Trophoblast cell (in vitro differentiated cells and primary cell): ENCODE measurements at regions not wholly inside any gene's neighbourhood (a gene's known extent, or its start where the extent isn't known, plus 50 kb on each side); places are given as distances from the start of the nearest gene placed in this dataset.

Experiments
- DNase-seq, 2 donors: peaks; one replicate each; pipeline ENCODE4 v3.0.0-alpha.2; 2016
- H2AFZ ChIP-seq: 2 replicates; pipeline ENCODE4 v1.6.1; 2013; ENCODE audit warnings: low read length, moderate library complexity, mild to moderate bottlenecking; ENCODE audit not compliant: insufficient read depth, poor library complexity
- H2AK5ac ChIP-seq: 2 replicates; pipeline ENCODE4 v1.6.1; 2013; ENCODE audit warnings: mild to moderate bottlenecking, low read length
- H2BK120ac ChIP-seq: 2 replicates; pipeline ENCODE4 v1.6.1; 2013; ENCODE audit warnings: low read length, mild to moderate bottlenecking, moderate library complexity; ENCODE audit not compliant: insufficient read depth, poor library complexity
- H2BK12ac ChIP-seq: 2 replicates; pipeline ENCODE4 v1.6.1; 2013; ENCODE audit warnings: mild to moderate bottlenecking, low read length, moderate library complexity
- H2BK5ac ChIP-seq: 2 replicates; pipeline ENCODE4 v1.6.1; 2013; ENCODE audit warnings: low read length, low read depth, moderate library complexity, mild to moderate bottlenecking; ENCODE audit not compliant: poor library complexity
- H3K14ac ChIP-seq: 2 replicates; pipeline ENCODE4 v1.6.1; 2013; ENCODE audit warnings: mild to moderate bottlenecking, low read length
- H3K18ac ChIP-seq: 2 replicates; pipeline ENCODE4 v1.6.1; 2013; ENCODE audit warnings: mild to moderate bottlenecking, low read length
- H3K23ac ChIP-seq: 2 replicates; pipeline ENCODE4 v1.6.1; 2013; ENCODE audit warnings: low read length
- H3K27ac ChIP-seq: 2 replicates; pipeline ENCODE4 v1.5.1; 2013; ENCODE audit warnings: low read depth, mild to moderate bottlenecking, inconsistent platforms, low read length, moderate library complexity
- H3K27me3 ChIP-seq: 2 replicates; pipeline ENCODE4 v1.6.1; 2013; ENCODE audit warnings: inconsistent platforms, mild to moderate bottlenecking, low read length, moderate library complexity; ENCODE audit not compliant: insufficient read depth
- H3K36me3 ChIP-seq, 2 experiments: 1 replicate in 1 of 2; 2 replicates in 1 of 2; pipeline ENCODE4 v1.6.1; 2013; ENCODE audit warnings: low read length in 2 of 2, mild to moderate bottlenecking in 2 of 2, moderate library complexity in 1 of 2; ENCODE audit not compliant: insufficient read depth in 2 of 2, control insufficient read depth in 1 of 2
- H3K4ac ChIP-seq: 2 replicates; pipeline ENCODE4 v1.6.1; 2013; ENCODE audit warnings: low read depth, mild to moderate bottlenecking, low read length, moderate library complexity
- H3K4me1 ChIP-seq, 2 experiments: 1 replicate in 1 of 2; 2 replicates in 1 of 2; pipeline ENCODE4 v1.6.1; 2013; ENCODE audit warnings: low read length in 2 of 2, mild to moderate bottlenecking in 2 of 2, moderate library complexity in 1 of 2; ENCODE audit not compliant: insufficient read depth in 2 of 2, control insufficient read depth in 1 of 2
- H3K4me2 ChIP-seq: 2 replicates; pipeline ENCODE4 v1.6.1; 2013; ENCODE audit warnings: inconsistent platforms, mild to moderate bottlenecking, low read length, moderate library complexity
- H3K4me3 ChIP-seq: 2 replicates; pipeline ENCODE4 v1.5.1; 2013; ENCODE audit warnings: mild to moderate bottlenecking, low read depth, low read length, inconsistent platforms
- H3K79me1 ChIP-seq: one replicate; pipeline ENCODE4 v1.6.1; 2013; ENCODE audit warnings: low read length
- H3K79me2 ChIP-seq: 2 replicates; pipeline ENCODE4 v1.6.1; 2013; ENCODE audit warnings: low read length, mild to moderate bottlenecking; ENCODE audit not compliant: control insufficient read depth, insufficient read depth, poor library complexity
- H3K9ac ChIP-seq: 2 replicates; pipeline ENCODE4 v1.6.1; 2013; ENCODE audit warnings: mild to moderate bottlenecking, low read length
- H3K9me3 ChIP-seq: 2 replicates; pipeline ENCODE4 v1.6.1; 2013; ENCODE audit warnings: low read depth, mild to moderate bottlenecking, control low read depth, inconsistent platforms, low read length; ENCODE audit not compliant: insufficient read depth
- H4K12ac ChIP-seq: 2 replicates; pipeline ENCODE4 v1.6.1; 2013; ENCODE audit warnings: low read depth, mild to moderate bottlenecking, low read length, moderate library complexity
- H4K8ac ChIP-seq: 2 replicates; pipeline ENCODE4 v1.6.1; 2013; ENCODE audit warnings: low read depth, mild to moderate bottlenecking, low read length, moderate library complexity
- H4K91ac ChIP-seq: one replicate; pipeline ENCODE4 v1.6.1; 2013; ENCODE audit warnings: low read depth, mild to moderate bottlenecking, low read length, moderate library complexity
- WGBS: extraction: QIAGEN DNeasy Blood & Tissue Kit; methylation state at CpG from one replicate; pipeline ENCODE4 v1.1.7; 2013; ENCODE audit warnings: missing lambda C conversion rate; ENCODE audit not compliant: insufficient read length, insufficient coverage; ENCODE audit errors: extremely low coverage; 5-methylcytosine and 5-hydroxymethylcytosine counted together

DNA sequence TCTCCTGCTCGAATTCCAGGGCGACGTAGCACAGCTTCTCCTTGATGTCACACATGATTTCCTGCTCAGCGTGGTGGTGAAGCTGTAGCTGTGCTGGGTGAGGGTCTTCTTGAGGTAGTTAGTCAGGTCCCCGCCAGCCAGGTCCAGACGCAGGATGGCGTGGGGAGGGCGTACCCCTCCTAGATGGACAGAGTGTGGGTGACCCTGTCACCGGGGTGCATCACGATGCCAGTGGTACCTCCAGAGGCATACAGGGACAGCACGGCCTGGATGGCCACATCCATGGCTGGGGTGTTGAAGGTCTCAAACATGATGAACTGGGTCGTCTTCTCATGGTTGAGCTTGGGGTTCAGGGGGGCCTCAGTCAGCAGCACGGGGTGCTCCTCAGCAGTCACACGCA lies 110.2 kb upstream of the CNR1 start:
- Histone ChIP-seq H4K8ac (no peak overlapping the region), H2BK12ac (no peak overlapping the region), H3K9me3 (peaks cover 7% of the 10 kb centered on the region), H3K4ac (no peak overlapping the region), H3K4me3 (no peak overlapping the region), H3K9ac (no peak overlapping the region), H4K12ac (no peak overlapping the region), H3K4me2 (no peak overlapping the region), H3K14ac (no peak overlapping the region), H3K23ac (no peak overlapping the region), H4K91ac (no peak overlapping the region), H2AFZ (no peak overlapping the region), H2BK5ac (no peak overlapping the region), H3K79me1 (no peaks in the 10 kb centered on the region), H3K18ac (no peak overlapping the region), H3K27me3 (no peaks in the 10 kb centered on the region), H3K79me2 (no peaks in the 10 kb centered on the region), H2BK120ac (no peak overlapping the region), H3K36me3 (no peaks in the 10 kb centered on the region), H3K4me1 (no peaks in the 10 kb centered on the region), H2AK5ac (no peak overlapping the region), H3K27ac (no peak overlapping the region)
- no peak for DNase-seq
- no CpG with 5 or more reads among the region's 14 CpGs for WGBS

DNA sequence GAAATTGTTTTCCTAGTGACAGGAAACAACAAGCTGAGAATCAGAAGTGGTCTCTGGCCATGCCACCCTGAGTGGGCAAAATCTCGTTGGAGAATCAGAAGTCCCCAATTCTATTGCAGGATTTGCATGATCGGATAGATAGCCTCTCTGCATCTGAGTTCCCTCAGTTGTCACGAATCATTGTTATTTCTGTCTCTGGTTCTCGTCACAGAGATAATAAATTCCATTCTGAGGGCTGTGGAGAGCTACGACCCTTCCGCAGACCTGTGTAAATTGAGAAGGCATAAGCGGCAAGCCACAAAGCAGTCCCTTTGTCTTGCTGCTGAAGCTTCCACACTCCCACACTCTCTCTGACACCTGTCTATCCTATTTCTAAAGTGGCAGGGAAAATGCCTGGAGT lies 102.4 kb upstream of the CNR1 start:
- no peak overlapping the region for H2BK12ac ChIP-seq
- H3K14ac ChIP-seq, result no peak overlapping the region
- no peak overlapping the region for H3K23ac ChIP-seq
- no peak overlapping the region for H3K18ac ChIP-seq
- no peak overlapping the region for H4K8ac ChIP-seq
- no peaks in the 10 kb centered on the region for H3K27me3 ChIP-seq
- H3K9me3 ChIP-seq, result peaks cover 1% of the 10 kb centered on the region
- H4K12ac ChIP-seq, result no peak overlapping the region
- no peak overlapping the region for H3K4me3 ChIP-seq
- H2BK5ac ChIP-seq, result no peak overlapping the region
- no peak overlapping the region for H2BK120ac ChIP-seq
- DNase-seq, result no peak
- no peak overlapping the region for H3K4me2 ChIP-seq
- no CpG with 5 or more reads among the region's 7 CpGs for WGBS
- H3K27ac ChIP-seq, result no peak overlapping the region
- H3K4ac ChIP-seq, result no peak overlapping the region
- no peak overlapping the region for H2AK5ac ChIP-seq
- H4K91ac ChIP-seq, result no peak overlapping the region
- H3K79me1 ChIP-seq, result no peaks in the 10 kb centered on the region
- peaks cover 0 to 2% of the 10 kb centered on the region in 2 experiments for H3K4me1 ChIP-seq
- no peak overlapping the region for H3K9ac ChIP-seq
- no peak overlapping the region for H2AFZ ChIP-seq
- H3K79me2 ChIP-seq, result no peaks in the 10 kb centered on the region
- no peaks in the 10 kb centered on the region for H3K36me3 ChIP-seq

DNA sequence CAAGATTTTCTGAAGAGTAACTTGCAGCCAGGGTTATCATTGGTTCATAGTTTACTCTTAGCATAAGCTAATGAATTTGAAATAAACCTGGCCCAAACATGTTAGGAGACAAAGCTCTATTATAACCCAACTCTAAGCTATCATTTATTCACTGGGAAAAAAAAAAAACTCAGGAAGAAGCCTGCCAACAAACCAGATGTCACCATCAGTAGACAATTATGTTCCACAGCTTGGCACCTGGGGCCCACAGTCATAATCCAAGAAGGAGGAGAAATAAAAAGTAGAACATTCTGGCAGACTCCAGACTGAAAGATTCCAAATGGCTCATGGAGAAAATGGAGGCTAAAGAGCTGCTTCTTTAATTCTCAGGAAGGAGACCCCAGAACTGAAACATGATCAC lies 100.0 kb upstream of the CNR1 start:
- Histone ChIP-seq H3K4me1 (peaks cover 0 to 2% of the 10 kb centered on the region in 2 experiments), H4K8ac (no peak overlapping the region), H2AK5ac (no peak overlapping the region), H3K4me2 (no peak overlapping the region), H3K27ac (no peak overlapping the region), H4K12ac (no peak overlapping the region), H3K9me3 (peaks cover 1% of the 10 kb centered on the region), H3K18ac (no peak overlapping the region), H2BK120ac (no peak overlapping the region), H3K79me1 (no peaks in the 10 kb centered on the region), H3K36me3 (no peaks in the 10 kb centered on the region), H3K79me2 (no peaks in the 10 kb centered on the region), H4K91ac (no peak overlapping the region), H3K14ac (no peak overlapping the region), H3K27me3 (no peaks in the 10 kb centered on the region), H3K9ac (no peak overlapping the region), H3K23ac (no peak overlapping the region), H2AFZ (no peak overlapping the region), H2BK12ac (no peak overlapping the region), H3K4ac (no peak overlapping the region), H3K4me3 (no peak overlapping the region), H2BK5ac (no peak overlapping the region)
- DNase-seq, result no peak

GRCh38 chr6:88263591-88263990 lies 97.4 kb upstream of the CNR1 start:
- Histone ChIP-seq H4K12ac (no peak overlapping the region), H3K79me2 (no peaks in the 10 kb centered on the region), H3K79me1 (no peaks in the 10 kb centered on the region), H3K27ac (no peak overlapping the region), H3K36me3 (no peaks in the 10 kb centered on the region), H3K18ac (no peak overlapping the region), H3K14ac (no peak overlapping the region), H2BK5ac (no peak overlapping the region), H2BK12ac (no peak overlapping the region), H3K9me3 (peaks cover 1% of the 10 kb centered on the region), H4K8ac (no peak overlapping the region), H2AK5ac (no peak overlapping the region), H3K4me2 (no peak overlapping the region), H3K4ac (no peak overlapping the region), H4K91ac (no peak overlapping the region), H3K4me1 (peaks cover 0 to under 1% of the 10 kb centered on the region in 2 experiments), H2BK120ac (no peak overlapping the region), H3K9ac (no peak overlapping the region), H3K23ac (no peak overlapping the region), H2AFZ (no peak overlapping the region), H3K27me3 (no peaks in the 10 kb centered on the region), H3K4me3 (no peak overlapping the region)
- DNase-seq, result peak; percentile 2 to 18
- no CpG with 5 or more reads among the region's 3 CpGs for WGBS
